GM19035 (cell line): ENCODE measurements at regions not wholly inside any gene's neighbourhood (a gene's known extent, or its start where the extent isn't known, plus 50 kb on each side); places are given as distances from the start of the nearest gene placed in this dataset.
"Not testable (repeated sequence)": the region's sequence is repeated elsewhere in the genome, so short reads cannot be mapped to it uniquely, and the experiment has no call there.

Experiments used
- ATAC-seq: cut with Tn5 transposase; IDR thresholded peaks from one replicate; pipeline ENCODE4 v1.9.1; 2021; ENCODE audit not compliant: unreplicated experiment

DNA sequence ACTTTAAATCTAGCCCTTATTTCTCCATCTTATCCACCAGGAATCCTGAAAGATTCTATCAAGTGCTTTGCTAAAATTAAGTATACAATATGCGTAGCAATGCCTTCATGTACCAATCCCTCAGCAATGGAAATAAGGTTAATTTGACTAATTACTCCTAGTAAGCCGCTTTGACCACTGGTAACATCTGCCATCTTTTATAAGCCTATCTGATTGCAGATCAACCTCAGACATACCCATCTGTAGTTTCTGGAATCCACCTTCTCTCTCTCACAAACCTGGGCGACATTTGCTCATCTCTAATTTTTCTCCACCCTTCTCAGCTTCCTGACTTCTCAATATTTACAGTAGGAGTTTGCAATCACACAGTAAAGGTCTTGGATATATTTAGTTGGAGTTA, 138.8 kb upstream of the CRHR1 start:
- no peak for ATAC-seq

DNA sequence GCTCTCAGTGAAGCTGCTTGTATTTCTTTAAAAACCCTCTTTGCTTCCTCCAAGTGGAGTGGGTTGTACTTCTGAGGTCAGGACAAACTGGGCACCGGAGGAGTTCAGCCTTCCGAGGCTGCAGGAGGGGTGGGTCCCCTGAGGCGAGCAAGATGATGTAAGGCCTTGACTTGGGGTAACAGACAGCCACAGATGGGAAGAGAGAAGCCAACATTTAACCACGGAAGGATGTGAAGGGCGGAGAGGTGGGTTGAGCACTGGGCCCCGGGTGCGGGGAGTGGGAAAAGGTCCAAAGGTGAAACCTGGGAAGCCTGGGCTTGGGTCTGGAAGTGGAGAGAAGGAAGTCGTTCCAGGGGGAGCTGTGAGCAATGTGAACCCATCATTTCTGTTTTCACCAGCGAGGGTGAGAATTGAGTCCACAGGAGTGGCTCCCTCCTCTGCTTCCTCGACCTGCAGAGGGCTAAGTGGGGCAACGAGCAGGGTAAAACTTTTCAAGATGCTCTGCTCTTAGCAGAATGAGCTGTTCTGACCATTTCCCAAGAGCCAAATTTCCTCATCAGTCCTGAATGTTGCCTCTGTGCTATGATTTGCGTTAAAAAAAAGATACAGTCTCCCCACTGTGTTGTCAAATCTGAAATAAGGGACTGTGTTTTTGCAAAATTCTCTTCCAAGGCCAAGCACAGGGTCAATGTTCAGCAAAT, 137.7 kb upstream of the CRHR1 start:
- no peak for ATAC-seq

DNA sequence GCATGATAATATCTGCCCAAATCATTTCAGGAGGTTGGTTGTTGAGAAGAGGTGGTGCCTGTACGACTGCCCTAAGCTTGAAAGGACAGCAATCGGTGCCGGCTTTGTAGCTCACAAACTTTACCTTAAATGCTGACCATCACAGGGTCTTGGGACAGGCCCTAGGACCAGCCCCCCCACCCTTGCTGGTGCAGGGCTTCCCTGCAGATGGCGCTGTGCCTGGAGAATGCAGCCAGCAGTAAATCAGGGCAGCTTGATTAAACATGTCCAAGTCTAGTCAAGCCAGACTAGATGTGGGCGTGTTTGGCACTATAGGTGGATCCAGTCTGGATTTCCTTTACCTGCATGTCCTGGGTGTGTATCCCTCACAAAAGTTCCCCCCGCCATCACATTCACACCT, 135.5 kb upstream of the CRHR1 start:
- ATAC-seq = no peak

DNA sequence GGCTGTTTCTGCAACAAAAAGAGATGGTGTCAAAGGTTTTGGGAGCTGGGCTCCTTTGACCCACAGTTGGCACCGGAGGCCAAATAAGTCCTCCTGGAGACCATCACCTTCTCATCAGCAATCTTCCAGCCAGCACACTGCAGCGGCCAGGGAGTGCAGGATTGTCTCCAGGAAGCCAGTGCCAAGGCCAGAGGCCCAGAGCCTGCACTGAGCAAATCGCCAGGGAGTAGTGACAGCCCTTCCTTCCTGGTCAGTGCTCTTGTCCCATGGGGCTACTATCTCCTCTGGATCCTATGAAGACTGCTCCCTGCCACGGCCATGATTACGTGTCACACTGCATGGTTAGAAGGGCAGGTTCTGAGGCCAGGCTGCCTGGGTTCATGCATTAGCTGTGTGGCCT, 134.3 kb upstream of the CRHR1 start:
- no peak for ATAC-seq

DNA sequence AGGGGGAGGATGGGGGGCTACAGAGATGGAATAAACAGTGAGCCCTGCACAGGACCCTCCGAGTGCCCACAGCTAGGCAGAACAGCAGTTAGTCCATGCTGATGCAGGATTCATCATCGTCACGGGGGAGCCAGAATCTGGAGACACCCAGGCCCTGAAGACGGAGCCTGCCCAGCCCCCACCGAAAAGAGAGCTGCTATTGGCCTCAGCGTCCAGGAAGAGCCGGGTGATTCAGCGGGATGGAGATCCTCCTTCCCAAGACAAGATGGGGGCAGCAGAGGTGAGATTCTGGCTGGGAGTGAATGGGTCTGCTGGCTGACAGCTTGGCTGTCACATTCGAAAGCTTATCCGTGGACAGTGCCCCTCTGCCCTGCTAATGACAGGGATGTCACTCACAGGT, 133.6 kb upstream of the CRHR1 start:
- no peak for ATAC-seq

DNA sequence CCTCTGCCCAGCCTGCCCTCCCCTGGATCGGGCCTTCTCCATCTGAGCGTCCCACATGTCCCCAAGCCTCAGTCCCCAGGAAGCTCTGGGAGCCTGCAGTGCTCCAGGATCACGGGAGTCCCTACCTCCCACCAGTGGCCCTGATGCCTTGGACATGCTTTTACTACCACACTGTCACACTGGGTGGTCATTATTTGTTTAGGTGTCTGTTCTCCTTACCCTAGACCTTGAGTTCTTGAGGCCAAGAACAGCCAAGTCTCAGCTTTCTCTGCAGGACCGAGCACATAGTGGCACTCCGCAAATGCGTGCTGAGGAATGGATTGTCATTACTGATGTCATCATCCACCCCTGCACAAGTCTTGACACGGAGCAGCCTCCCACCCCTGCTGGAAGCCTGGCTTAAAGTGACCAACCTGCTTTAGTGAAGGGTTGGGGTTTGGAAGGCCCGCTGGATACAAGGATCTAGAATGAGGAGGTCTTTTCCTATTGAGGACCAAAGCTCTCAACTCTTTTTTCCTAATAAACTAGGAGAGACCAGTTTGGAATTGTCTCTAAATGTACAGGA, 132.9 kb upstream of the CRHR1 start:
- ATAC-seq = no peak

DNA sequence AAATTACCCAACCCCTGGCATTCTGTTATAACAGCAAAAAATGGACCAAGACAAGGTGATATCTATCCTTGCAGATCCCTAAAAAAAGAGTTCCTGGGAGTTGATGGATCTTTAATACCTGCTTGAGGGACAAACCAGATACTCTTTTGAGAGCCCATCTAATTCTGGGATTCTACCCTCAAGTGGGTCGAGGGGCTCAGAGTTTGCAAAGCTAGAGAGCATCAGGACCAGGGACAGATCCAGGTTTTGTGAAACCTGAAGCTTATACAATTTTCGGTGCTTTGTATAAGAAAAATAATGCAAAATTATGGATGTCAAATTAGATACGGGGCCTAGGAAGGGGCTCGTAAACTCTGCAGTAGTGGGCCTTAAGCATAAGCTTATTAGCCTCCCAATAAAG, 130.5 kb upstream of the CRHR1 start:
- no peak for ATAC-seq

DNA sequence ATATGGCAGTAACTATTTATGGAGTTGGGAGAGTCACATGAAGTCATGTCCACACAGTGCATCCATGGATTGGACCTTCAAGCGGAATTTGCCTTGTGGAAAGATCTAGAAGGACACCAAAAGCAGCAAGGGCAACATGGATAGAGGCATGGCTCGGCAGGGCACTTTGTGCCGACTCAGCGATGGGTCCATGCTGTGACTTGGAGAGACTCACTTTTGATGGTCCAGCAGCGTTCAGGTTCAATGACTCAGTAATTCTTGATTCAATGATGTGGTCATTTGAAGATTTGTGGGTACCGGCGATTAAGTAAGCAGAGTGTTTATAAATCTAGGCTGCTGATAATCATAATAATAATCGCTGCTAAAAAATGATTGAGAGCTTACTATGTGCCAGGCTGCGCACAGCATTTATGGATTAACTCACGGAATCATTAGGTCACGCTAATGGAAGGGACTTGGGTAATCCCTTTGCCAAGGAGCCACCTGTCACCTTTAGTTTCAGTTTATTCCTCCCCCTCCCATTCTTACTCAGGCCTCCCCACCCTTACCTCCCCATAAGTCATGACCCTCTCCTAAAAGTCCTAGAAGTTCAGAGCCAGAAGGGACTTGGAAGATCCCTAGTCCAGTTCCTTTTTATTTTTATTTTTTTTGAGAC, 127.5 kb upstream of the CRHR1 start:
- ATAC-seq = no peak

DNA sequence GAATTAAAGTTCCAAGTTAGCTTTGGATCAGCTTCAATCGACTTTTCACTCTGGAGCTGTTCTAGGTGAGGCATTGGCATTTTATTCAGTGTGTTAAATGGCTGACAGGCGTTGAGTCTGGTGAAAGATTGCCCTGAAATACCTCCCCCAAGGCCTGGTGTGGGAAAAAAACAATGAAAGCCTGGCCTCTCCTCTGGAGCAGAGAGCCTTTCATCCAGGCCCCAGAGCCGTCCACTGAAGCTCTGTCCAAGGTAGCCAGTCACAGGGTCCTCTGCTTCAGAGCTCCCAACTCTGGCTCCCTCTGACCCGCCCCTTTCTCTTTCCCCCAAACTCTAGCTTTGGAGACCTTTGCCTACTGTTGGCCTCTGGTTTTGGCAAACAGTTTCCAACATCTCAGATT, 123.6 kb upstream of the CRHR1 start:
- no peak for ATAC-seq

DNA sequence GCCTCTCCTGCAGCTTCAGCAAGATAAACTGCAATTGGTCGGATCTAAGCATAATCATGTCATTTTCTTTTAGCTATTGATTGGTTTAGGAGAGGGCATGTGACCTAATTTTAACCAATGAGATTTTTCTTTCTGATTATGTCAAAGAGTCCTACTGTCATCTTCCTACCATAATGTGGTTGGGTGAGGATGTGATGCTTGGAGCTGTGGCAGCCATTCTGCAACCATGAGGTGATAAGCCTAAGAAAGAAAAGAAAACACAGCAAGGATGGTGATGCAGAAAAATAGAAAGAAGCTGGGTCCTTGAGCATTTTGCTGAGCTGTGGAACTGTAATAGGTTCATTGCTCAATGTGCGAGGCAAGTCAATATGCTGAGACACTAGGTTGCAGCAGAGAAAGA, 121.7 kb upstream of the CRHR1 start:
- ATAC-seq = no peak

DNA sequence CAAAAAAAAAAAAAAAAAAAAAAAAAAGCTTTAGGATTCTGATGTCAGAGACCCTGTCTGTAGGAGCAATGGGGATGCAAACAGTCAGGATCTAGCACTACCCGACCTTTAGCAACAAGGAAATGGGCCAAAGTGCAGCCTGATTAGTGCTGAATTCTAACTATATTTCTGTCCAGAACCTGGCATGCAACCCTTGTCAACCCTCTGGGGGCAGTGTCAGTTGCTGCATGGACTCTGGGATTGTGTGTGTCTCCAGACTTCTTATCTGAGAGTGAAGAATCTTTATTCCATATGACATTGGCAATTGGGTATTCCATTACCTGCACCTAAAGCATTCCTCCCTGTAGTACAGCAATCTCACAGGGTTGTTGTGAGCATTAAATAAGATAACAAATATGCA, 120.3 kb upstream of the CRHR1 start:
- ATAC-seq = no peak

DNA sequence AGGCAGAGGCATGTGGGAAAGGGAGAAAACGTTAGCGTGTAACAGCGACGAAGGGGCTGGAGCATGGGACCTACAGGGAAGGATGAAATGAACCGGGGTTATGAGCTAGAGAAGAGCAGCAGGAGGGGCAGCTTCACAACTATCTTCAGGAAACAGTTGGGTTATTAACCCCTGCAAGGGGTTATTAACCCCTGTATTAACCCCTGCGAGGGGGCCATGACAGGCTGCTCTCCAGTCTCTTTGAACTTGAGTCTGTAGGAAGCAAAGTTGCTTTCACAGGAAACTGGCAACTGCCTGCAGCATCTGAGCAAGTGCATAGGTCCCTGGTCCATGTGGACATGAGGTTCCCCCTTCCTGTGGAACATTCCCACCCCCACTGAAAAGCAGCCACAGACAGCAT, 119.2 kb upstream of the CRHR1 start:
- no peak for ATAC-seq

DNA sequence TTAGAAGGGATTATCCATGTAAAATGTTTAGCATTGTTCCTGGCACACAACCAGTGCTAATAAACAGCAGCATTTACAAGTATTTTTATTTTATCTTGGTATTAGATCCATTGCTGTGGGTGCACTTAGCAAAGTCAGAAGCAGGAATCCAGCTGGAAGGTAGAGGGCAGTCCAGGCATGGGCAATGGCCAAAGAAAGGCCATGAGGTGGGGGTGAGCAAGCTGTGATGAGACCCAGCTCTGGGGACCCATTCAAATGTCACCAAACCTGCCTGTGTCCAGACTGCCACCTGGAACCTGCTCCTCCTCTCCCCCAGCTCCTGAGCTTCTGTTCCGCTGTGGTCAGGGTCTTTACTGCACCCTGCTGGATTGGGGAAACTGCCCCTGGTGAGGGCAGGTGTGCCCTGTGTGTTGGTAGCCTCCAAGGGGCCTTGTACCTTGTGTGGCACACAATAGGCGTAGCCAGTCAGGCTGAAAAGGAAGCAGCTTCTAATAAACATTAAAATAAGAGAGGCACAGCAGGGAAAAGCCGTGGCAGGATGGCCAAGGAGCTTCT, 118.0 kb upstream of the CRHR1 start:
- no peak for ATAC-seq

DNA sequence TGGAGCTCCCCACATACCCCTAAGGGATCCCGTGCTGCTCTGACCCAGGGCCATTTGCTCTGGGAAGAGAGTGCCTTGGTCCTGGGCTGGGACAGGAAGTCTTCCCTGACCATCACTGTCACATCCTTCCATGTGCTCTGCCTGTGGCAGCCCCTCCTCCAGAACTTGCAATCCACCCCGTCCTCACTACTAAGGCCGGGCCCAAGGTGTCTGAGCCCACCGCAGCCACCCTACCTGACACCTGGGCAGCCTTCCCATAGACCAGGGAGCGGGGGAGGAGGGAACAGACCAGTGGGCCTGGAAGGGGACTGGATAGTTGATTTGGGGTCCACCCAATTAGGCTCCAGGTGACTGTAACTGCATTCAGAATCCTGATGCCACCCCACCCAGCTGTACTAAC, 117.5 kb upstream of the CRHR1 start:
- ATAC-seq = no peak

DNA sequence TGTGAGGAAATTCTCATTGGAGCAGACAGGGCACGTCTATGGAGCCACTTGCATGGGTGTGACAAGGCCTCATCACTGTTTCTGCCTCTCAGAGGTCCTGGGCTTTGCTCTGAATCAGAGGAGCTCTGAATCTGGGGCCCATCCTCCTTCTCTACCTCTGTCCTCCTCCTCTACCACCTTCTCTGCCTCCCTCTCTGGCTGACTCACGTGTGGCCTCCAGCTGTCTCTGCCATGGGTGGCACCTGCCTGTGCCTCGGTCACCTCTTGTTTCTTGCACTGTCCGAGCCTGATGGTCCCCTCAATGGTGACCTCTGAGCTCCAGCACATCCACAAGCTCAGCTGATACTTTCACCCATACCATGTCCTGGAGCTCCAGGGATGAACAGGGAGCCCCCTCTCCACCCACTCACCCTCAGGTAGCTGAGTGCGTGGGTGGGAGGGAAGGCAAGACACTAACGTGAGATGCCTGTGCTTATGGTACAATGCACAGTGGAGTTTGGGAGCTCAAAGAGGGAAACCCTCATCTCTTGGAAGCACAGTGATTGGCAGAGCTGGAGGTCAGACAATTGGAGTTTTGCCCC, 116.4 kb upstream of the CRHR1 start:
- no peak for ATAC-seq

DNA sequence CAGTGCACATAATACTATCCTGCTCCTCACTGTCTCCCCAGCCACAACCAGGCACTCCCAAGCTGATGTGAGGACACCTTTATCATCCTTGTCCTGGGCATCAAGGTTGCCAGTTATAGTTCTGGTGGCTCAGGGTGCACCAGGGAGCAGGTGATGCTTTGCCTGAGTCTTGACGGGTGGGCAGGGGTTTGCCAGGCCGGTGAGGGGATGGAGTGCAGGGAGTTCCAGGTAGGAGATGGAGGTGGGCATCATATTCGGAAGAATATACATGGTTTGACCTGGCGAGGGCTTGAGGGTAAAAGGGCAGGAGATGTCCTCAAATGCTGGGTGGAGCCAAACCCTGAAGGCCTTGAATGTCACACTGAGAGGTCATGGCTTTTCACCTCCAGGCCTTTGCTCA, 115.8 kb upstream of the CRHR1 start:
- ATAC-seq = no peak

DNA sequence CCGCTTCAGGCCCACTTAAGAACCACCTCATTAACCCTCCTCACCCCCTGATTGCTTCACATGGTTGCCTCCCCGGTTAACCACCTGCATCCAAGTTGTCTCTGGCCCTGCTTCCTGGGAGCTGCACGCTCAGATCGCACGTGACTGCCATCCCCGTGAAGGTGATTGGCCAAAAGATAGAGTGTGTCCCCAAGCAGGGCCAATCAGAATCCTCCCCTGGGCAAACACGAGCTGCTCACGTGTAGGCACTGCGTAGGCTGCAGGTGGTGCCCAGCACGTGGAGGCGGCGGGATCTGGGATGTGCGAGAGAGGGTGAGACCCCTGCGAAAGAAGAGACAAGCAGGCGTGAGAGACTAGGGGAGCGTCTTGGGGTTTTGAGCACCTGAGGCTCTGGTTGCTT, 111.8 kb upstream of the CRHR1 start:
- no peak for ATAC-seq

DNA sequence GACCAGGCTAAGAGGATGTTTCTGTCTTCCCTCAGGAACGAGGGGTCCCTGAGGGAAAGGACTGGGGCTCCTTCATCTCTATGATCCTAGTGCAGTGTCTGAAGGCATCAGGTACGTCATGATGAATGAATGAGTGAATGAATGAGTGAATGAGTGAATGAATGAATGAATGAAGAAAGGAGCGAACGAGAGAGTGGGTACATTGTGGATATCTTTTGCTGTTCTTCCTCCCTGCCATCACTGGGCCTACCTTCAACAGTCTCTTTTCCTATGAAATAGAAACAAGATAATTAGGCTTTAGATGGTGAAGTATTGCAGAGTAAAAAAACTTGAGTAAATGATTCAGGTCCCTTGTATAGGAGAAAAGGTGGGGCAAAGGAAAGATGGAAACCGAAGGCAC, 111.3 kb upstream of the CRHR1 start:
- ATAC-seq = no peak

DNA sequence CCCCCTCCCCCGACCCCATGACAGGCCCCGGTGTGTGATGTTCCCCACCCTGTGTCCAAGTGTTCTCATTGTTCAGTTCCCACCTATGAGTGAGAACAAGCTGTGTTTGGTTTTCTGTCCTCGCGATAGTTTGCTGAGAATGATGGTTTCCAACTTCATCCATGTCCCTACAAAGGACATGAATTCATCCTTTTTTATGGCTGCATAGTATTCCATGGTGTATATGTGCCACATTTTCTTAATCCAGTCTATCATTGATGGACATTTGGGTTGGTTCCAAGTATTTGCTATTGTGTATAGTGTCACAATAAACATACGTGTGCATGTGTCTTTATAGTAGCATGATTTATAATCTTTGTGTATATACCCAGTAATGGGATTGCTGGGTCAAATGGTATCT, 110.4 kb upstream of the CRHR1 start:
- ATAC-seq = not testable (repeated sequence)

DNA sequence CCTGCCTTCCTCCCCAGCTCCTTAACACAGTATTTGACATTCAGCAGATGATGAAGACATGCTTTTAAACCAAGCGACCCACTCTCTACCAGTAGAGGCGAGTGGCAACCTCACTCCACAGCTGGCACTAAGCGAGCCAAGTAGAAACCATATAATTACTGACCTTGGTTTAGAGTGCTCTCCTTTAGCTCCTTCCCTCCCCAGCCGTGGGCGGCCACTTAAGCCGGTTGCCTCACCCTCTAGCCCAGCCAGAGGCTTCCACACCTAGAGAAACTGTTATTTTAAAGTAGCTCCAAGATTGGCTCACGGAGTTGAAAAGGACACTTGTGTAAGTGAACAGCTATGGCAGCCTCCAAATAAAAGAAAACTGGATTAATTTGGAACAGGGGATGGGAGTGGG, 109.1 kb upstream of the CRHR1 start:
- no peak for ATAC-seq

DNA sequence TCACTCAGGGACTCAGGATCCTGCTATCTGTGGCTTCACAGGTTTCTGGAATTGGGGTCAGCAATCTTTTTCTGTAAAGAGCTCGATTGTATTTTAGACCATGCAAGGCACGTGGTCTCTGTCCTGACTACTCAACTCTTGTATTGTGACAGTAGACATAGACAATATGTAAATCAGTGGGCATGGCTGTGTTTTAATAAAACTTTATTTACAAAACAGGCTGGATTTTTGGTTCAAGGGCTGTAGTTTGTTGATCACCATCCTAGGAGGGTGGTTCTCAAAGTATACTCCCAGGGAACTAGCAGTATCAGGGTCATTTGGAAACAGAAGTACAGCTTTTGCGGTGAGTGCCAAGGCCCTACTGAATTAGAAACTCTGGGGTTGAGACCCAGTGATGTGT, 108.2 kb upstream of the CRHR1 start:
- ATAC-seq = no peak

DNA sequence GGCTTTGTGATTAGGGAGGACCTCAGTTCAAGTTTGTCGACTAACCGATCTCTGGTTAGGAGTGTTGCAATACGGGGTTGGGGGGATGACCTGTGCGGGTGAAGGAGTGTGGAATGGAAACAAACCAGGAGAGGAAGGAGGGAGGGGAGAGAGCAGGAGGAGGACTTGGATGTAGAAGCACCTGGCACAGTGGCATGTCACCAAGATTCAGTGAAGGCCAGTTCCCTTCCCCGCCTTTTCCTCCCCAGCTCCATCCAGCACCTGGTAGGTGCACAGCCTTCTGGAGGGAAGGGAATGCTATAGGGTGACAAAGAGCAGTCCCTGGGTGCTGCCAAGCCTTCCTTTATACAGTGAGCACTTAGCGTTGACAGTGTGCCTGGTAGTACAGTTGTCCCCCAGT, 107.4 kb upstream of the CRHR1 start:
- no peak for ATAC-seq
